NCI-H526 (cell line): ENCODE measurements at regions not wholly inside any gene's neighbourhood (a gene's known extent, or its start where the extent isn't known, plus 50 kb on each side); places are given as distances from the start of the nearest gene placed in this dataset.

Experiments
- DNase-seq, 2 experiments: peaks; one replicate each; lab custom pipeline; 2025; lab: John Stamatoyannopoulos, UW

GRCh38 chr1:18535391-18536210, 54.9 kb downstream of the KLHDC7A start:
- peak; percentile 94 to 95 for DNase-seq

- no peak for DNase-seq
These were observed 55.6 kb downstream of the KLHDC7A start for GRCh38 chr1:18536356-18536755.

- DNase-seq, result no peak
These were observed 56.2 kb downstream of the KLHDC7A start for GRCh38 chr1:18536915-18537314.

GRCh38 chr1:18537386-18538306, 56.9 kb downstream of the KLHDC7A start:
- DNase-seq, result no peak

GRCh38 chr1:18539171-18539570, 58.4 kb downstream of the KLHDC7A start:
- DNase-seq, result no peak

GRCh38 chr1:18540136-18540765, 59.5 kb downstream of the KLHDC7A start:
- no peak for DNase-seq

- no peak for DNase-seq
These were observed 60.5 kb downstream of the KLHDC7A start for GRCh38 chr1:18541046-18541795.

- no peak for DNase-seq
These were observed 61.6 kb downstream of the KLHDC7A start for GRCh38 chr1:18542351-18542750.

- no peak for DNase-seq
These were observed 65.3 kb downstream of the KLHDC7A start for GRCh38 chr1:18546026-18546425.

GRCh38 chr1:18547460-18547859, 66.7 kb downstream of the KLHDC7A start:
- DNase-seq, result no peak

- no peak for DNase-seq
These were observed 67.9 kb downstream of the KLHDC7A start for GRCh38 chr1:18548643-18549042.

- no peak for DNase-seq
These were observed 68.4 kb downstream of the KLHDC7A start for GRCh38 chr1:18549106-18549505.

GRCh38 chr1:18549906-18550305, 69.2 kb downstream of the KLHDC7A start:
- DNase-seq, result no peak

- no peak for DNase-seq
These were observed 71.9 kb downstream of the KLHDC7A start for GRCh38 chr1:18552631-18553030.

- DNase-seq, result no peak
These were observed 72.7 kb downstream of the KLHDC7A start for GRCh38 chr1:18553388-18553787.

- no peak for DNase-seq
These were observed 73.4 kb downstream of the KLHDC7A start for GRCh38 chr1:18554099-18554498.

GRCh38 chr1:18554597-18554996, 73.9 kb downstream of the KLHDC7A start:
- no peak for DNase-seq

GRCh38 chr1:18555036-18555435, 74.3 kb downstream of the KLHDC7A start:
- no peak for DNase-seq

GRCh38 chr1:18556364-18556763, 74.3 kb upstream of the PAX7 start:
- DNase-seq, result peak; percentile 29 to 62

- DNase-seq, result peak; percentile 36 to 82
These were observed 72.8 kb upstream of the PAX7 start for GRCh38 chr1:18557621-18558465.

GRCh38 chr1:18560692-18561091, 70.0 kb upstream of the PAX7 start:
- DNase-seq, result peak in 1 of 2 experiments; percentile 36
